ENCODE measurements at regions not wholly inside any gene's neighbourhood (a gene's known extent, or its start where the extent isn't known, plus 50 kb on each side); places are given as distances from the start of the nearest gene placed in this dataset.
"Not testable (repeated sequence)": the region's sequence is repeated elsewhere in the genome, so short reads cannot be mapped to it uniquely, and the experiment has no call there.

DNA sequence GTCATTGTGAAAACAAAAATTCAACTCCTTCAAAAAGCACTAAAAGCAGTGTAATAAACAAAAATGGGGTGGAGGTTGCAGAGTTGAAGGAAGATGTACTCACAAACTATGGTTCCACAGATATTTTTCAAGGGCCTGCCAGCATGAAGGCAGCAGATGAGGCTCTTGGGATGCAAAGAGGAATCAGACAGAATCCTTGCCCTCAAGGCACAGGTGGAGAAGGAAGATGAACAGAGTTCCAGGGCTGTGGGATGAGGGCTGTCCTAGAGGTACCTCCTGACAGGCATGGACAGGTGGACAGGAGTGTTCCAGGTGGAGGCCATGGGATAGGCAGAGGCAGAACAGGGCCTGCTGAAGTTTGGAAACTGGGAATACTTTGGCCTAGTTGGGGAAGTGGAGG lies 140.5 kb upstream of the ANKH start:
- DNase-seq, result no peak

GRCh38 chr5:15010936-15011335 lies 139.4 kb upstream of the ANKH start:
- DNase-seq, result no peak

DNA sequence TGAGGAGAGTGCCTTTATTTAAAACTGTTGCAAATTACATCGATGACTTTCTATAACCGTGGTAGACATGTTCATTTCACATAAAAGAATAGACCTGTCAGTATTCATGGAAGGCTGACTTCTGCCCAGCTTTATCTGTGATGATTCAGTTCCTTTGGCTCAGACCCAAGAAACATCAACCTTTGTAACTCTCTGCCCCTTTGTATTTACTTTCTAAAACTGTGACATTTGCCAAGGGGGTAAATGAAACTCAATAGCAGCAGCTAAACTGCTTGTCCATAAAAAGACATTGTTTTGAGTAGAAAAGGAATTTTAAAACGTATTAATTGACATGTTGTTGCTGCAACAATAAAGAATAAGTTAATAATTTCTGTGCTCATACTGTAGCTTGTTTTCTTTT lies 137.8 kb upstream of the ANKH start:
- no peak for DNase-seq

DNA sequence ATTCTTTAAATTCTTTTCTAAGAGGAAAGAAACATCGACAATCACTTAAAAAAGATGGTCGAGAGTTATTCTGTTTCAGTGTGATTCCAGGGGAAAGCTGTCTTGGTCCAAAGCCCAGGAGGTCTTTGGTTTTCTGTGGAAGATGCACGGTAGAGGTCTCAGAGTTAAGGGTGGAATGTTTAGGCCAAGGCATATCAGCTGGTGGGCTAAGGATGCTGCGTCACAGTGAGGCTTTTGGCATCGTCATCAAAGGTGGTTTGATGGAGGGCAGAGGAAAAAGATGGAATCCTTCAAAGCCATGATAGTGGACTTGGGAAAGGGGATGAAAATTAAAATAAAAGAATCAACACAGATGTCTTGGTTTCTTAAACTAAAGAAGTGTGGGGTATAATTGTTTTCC lies 137.3 kb upstream of the ANKH start:
- no peak for DNase-seq

DNA sequence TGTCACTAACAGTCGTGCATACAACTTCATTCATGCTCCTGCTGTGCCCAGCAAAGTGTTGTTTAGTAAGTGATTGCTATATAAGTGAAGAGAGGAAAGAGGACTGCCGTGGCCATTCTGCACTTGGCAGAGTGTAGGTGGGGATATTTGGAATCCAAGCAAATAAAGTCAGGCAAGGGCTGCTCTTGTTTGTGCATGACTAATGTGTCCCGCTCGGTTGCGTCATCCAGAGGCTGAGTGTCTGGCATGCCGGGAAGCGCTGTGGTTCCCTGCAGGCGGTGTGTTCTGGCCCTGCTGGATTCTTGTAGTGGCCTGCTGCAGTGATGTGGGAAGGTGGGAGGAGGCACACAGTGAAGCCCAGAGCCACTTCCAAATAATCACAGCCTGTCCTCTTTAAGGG lies 136.9 kb upstream of the ANKH start:
- DNase-seq, result no peak

- no peak for DNase-seq
Measured at GRCh38 chr5:15007646-15008045, 136.1 kb upstream of the ANKH start.

GRCh38 chr5:15004506-15004905 lies 132.9 kb upstream of the ANKH start:
- DNase-seq, result no peak

- peak in 2 of 4 experiments; percentile 14 to 17 for DNase-seq
Measured at GRCh38 chr5:15003511-15003920, 131.9 kb upstream of the ANKH start.

GRCh38 chr5:15002791-15003190 lies 131.2 kb upstream of the ANKH start:
- no peak for DNase-seq

DNA sequence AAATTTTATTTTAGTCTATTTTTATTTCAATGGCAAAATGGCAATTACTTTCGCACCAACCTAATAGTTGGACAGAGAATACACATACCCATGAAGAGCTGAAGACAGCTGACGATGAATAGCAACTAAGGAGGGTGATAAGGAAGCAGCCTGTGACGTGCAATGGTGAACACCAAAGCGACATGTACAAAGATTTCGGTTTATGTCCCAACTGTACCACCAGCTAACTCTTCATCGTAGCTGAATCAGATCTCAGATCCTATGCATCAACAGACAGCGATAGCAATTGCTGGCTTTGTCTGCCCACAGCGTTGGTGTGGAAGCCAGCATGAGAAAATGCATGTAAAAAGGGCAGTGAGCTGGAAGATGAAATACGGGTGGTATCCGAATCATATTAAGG lies 130.6 kb upstream of the ANKH start:
- no peak for DNase-seq

- DNase-seq, result no peak
Measured at GRCh38 chr5:15001517-15001916, 129.9 kb upstream of the ANKH start.

DNA sequence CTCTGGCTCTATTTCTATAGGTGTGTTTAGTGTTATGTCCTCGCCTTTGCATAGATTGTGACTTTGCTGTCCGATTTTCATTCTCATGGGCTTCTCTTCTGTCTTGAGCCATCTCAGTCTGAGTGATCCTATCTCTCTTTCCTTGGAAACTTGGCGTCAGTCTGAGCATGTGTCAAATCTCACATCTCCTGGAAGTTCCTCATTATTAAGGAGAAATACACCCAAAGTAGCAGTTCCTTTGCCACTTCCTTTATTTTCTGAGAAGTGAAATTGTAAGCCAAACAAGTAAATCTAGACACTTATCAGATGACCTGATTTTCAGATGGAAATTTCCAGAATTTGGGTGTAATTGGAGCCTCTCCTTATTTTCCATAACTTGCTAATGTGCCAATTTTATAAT lies 126.9 kb upstream of the ANKH start:
- DNase-seq, result no peak

DNA sequence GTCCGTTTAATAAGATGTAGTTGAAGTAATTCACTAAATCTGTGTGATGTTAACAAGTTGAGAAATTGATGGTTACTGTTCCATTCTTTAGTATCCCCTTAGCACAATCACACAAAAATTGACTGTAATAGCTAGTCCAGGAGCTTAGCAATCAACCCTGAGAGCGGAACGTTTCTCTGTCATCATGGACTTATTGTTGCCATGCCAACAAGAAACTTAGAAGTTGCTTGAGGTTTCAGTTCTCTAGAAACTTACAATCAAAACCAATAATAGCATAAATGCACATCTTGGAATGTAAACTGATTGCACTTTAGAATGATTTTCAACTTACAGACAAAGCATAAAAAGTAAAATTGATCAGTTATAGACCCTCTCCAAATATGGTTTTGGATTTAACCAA lies 125.4 kb upstream of the ANKH start:
- no peak for DNase-seq

DNA sequence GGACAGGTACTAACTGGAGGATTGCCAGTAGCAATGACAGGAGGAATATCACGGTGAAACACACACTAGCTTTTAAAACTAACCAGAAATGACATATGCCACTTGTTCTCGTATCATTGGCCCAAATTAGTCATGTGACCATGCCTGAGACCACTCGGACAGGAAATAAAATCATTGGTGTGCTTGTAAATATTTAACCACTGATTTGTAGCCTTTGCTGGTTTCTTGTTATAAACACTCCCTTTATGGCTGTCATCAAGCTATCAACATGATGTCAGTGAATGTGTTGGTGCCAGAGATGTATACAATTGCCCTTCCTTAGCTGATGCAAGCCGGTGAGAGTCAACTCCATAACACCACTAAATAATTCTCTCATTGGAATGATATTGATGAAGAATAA lies 123.7 kb upstream of the ANKH start:
- no peak for DNase-seq

- DNase-seq, result not testable (repeated sequence)
Measured at GRCh38 chr5:14993459-14994133, 122.0 kb upstream of the ANKH start.

- peak in 2 of 4 experiments; percentile 7 to 25 for DNase-seq
Measured at GRCh38 chr5:14992751-14993458, 121.3 kb upstream of the ANKH start.

DNA sequence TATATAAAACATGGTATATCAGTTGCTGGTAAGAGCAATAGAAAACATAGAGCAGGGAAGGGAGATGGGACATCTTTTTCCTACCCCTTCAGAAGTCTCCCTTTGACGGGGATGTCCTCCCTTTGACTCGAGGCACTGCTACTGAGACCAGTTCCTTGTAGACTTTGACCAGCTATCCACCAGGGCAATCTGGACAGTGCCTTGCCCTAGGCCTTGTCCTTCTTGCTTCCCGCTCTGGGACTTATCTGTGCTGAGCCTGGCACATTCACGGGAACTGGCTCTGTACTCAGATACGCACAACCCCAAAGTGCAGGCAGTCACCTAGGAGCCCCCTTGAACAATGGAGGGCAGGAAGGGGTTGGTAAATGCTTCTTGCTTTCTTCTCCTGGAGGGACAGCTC lies 116.6 kb upstream of the ANKH start:
- DNase-seq, result no peak

GRCh38 chr5:14986413-14986812 lies 114.8 kb upstream of the ANKH start:
- DNase-seq, result no peak

DNA sequence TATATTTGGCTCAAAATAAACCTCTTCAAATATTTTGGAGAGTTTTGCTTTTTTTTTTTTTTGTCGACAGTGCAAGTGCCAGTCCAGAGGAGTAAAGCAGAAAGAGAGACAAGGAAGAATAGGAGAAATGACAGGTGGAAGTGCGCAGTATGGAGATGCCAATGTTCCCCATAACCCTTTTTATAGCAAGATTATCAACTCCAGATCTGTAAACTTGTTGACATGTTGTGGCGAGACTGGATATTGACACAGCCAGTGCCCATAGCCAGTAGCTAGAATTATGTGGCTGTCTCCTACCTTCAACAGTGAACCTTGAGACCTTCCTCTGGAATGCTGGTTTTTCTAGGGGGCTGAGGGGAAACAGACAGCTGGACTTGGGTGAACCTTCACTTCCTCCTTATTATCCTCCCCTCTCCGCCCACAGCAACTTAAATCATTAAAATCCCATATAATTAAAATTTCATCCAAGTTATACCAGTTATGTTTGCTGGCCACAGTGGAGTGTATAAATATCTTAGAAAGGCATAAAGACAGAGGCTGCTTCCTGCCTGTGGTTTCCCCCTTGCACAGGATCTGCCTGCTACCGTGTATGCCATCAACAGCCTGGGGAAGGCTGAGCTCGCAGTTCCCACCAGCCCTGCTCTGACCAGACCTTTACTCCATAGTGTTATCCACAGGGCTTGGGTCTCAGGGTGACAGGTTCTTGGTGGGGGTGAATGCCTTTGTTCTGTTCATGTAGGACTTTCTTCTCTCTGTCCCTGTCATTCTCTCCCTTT lies 112.3 kb upstream of the ANKH start:
- peak in 1 of 4 experiments; percentile 23 for DNase-seq

DNA sequence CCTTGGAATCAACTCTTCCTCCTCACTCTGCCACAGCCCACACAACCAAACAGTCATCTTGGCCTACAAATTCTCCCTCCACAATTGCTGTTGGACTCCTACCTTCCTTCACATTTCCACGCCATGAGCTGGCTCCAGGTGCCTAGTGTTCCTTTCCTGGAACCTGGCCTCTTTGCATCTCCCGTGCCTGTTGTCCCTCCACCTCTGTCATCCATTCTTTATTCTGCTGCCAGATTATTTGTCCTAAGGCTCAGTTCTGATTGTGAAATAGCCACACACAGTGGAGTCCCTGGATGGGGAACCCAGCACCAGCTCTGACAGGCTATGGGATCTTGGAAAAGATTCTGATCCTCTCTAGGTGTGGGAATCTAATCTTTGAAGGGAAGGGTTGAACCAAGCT lies 109.1 kb upstream of the ANKH start:
- no peak for DNase-seq

DNA sequence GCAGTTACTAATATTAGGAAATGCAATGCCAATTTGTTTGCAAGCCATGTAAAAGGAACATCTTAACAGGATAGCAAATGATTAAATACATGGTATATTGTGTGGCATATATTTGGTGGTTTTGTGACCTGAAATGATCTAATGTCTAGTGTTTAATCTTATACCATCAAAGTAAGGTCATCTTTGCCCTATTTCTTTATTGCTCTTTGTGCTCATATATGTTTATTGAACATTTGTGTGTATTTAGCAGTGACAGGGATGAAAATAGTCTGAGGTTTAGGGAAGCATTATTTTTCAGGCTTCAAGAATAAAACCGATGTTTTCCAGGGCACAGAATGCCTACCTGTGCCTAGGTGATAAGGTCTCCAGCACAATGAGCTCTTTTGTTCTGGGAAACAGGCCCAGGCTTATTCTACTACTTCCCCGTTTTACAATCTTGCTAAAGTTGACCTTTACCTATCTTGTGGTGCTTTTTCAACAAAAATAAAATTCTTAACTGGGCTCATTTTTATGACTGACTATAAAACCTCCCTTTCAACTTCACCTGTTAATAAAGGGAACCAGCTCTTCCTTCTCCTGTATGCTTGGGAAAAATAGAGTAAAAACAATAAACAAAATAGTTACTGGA lies 105.6 kb upstream of the ANKH start:
- no peak for DNase-seq

DNA sequence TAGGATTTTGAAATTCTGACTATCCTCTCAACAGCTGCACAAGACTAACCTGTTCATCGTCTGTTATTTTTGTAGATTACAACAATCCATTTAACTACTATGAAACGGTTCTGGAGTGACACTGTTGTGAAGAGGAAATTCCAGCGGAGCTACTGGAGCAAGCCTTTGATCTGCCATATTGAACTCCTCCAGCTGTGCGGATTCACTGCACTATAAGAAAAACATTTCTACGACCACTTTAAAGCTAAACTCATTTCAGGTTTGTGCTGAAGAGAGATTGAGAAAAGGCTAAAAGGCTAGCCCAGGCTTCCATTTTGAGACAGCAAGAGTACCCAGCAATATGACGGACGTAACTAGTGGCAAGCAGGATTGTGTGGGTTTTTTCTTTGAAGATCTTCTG lies 104.9 kb upstream of the ANKH start:
- no peak for DNase-seq

- DNase-seq, result no peak
Measured at GRCh38 chr5:14971873-14972272, 100.3 kb upstream of the ANKH start.

GRCh38 chr5:14968796-14969195 lies 97.2 kb upstream of the ANKH start:
- DNase-seq, result no peak
